ENCODE measurements at regions not wholly inside any gene's neighbourhood (a gene's known extent, or its start where the extent isn't known, plus 50 kb on each side); places are given as distances from the start of the nearest gene placed in this dataset.

GRCh38 chr21:28523367-28523766 is 469.3 kb downstream of the LTN1 start:
- intact Hi-C loops (cut with micrococcal nuclease), result no loop called here
- H3K4me2 ChIP-seq (replicated peaks; ENCODE audit: extremely low read depth, low read length, poor library complexity, severe bottlenecking), result no peak overlapping the region
- no peaks in the 10 kb centered on the region for H3K36me3 ChIP-seq (replicated peaks in 1 of 2; ENCODE audit: control insufficient read depth in 1 of 2, insufficient read depth in 2 of 2, low read length in 2 of 2)
- peaks cover 5 to 9% of the 10 kb centered on the region in 2 donors for H3K4me1 ChIP-seq (ENCODE audit: control insufficient read depth in 1 of 2, insufficient read depth in 2 of 2, low read length in 2 of 2)
- H3K9me3 ChIP-seq (replicated peaks in 1 of 2; ENCODE audit: control insufficient read depth in 1 of 2, insufficient read depth in 1 of 2, low read length in 2 of 2), result no peaks in the 10 kb centered on the region
- H2AFZ ChIP-seq (ENCODE audit: insufficient read depth, low read depth, low read length, poor library complexity, severe bottlenecking), result no peak overlapping the region
- H3K4me3 Mint-ChIP-seq, result no peak overlapping the region
- no peak overlapping the region for H3K9ac ChIP-seq (ENCODE audit: insufficient read depth, low read length, poor library complexity, severe bottlenecking)
- DNase-seq, result no peak
- no peak overlapping the region for H3K27ac ChIP-seq (ENCODE audit: low read depth in 1 of 2, low read length in 2 of 2)
- no peaks in the 10 kb centered on the region for H3K27me3 ChIP-seq (ENCODE audit: control insufficient read depth in 2 of 2, insufficient read depth in 2 of 2, low read length in 2 of 2)
- H3K27ac Mint-ChIP-seq, result no peak overlapping the region
- TF ChIP-seq, protein P1, sequence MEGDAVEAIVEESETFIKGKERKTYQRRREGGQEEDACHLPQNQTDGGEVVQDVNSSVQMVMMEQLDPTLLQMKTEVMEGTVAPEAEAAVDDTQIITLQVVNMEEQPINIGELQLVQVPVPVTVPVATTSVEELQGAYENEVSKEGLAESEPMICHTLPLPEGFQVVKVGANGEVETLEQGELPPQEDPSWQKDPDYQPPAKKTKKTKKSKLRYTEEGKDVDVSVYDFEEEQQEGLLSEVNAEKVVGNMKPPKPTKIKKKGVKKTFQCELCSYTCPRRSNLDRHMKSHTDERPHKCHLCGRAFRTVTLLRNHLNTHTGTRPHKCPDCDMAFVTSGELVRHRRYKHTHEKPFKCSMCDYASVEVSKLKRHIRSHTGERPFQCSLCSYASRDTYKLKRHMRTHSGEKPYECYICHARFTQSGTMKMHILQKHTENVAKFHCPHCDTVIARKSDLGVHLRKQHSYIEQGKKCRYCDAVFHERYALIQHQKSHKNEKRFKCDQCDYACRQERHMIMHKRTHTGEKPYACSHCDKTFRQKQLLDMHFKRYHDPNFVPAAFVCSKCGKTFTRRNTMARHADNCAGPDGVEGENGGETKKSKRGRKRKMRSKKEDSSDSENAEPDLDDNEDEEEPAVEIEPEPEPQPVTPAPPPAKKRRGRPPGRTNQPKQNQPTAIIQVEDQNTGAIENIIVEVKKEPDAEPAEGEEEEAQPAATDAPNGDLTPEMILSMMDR (IDR thresholded peaks at IDR 0.05), result no peak
- no peaks in the 10 kb centered on the region for H3K36me3 Mint-ChIP-seq
- H4K20me1 ChIP-seq (ENCODE audit: insufficient read depth, low read length), result no peaks in the 10 kb centered on the region
- H3K4me1 Mint-ChIP-seq, result peaks cover 9% of the 10 kb centered on the region
- no peaks in the 10 kb centered on the region for H3K79me2 ChIP-seq (ENCODE audit: insufficient read depth, low read length)
- H3K27me3 Mint-ChIP-seq (ENCODE audit: low read depth in 3 of 3), result no peaks in the 10 kb centered on the region
- H3K9me3 Mint-ChIP-seq, result peaks cover 0 to 2% (median 0%) of the 10 kb centered on the region in 7 donors
- no CpG with 5 or more reads among the region's 2 CpGs for WGBS (ENCODE audit: insufficient coverage)
- H3K4me3 ChIP-seq (replicated peaks in 1 of 3; ENCODE audit: low read depth in 2 of 3, low read length in 3 of 3), result no peak overlapping the region

DNA sequence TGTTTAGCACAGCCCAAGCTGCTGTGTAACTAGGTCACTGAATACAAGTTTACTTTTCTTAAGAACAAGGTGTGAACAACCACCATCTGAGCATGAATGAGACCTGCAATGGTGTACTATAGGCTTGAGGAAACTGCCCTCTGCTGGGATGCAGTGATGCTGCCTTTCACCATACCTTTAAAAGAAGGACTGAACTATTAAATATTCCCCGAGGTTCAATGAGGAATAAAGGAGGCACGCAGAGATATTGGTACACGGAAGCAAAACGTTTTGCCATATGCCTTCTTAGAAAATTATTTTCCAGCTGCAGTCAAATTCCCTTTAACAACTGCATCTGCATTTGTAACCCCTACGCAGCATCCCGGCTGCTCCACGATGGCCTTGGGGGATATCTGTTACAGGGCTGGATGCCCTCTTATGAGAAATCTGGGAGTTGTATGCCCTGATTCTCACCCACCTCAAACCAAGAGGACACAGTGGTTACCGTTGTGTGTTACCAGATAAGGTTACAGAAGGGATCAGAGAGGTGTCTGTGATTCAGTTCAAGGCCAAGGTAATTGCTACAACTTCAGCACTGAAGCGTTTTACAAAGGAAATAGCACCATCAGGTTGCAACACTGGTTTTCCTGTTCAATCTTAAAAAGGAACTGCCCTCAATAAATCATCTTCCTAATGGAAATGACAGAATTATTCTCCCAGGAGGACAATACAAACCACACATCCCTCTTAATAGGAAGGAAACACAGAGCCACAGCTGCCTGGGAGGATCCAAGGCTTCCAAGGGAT is 470.5 kb downstream of the LTN1 start:
- no peak overlapping the region for H2AFZ ChIP-seq (ENCODE audit: insufficient read depth, low read depth, low read length, poor library complexity, severe bottlenecking)
- H3K9me3 ChIP-seq (replicated peaks in 1 of 2; ENCODE audit: control insufficient read depth in 1 of 2, insufficient read depth in 1 of 2, low read length in 2 of 2), result no peaks in the 10 kb centered on the region
- Mint-ChIP-seq H3K27me3 (ENCODE audit: low read depth in 3 of 3) (no peaks in the 10 kb centered on the region), H3K4me1 (peaks cover 9% of the 10 kb centered on the region), H3K27ac (no peak overlapping the region), H3K9me3 (peaks cover 0 to 2% (median 0%) of the 10 kb centered on the region in 7 donors), H3K36me3 (no peaks in the 10 kb centered on the region), H3K4me3 (no peak overlapping the region)
- no peak overlapping the region for H3K9ac ChIP-seq (ENCODE audit: insufficient read depth, low read length, poor library complexity, severe bottlenecking)
- H3K4me2 ChIP-seq (replicated peaks; ENCODE audit: extremely low read depth, low read length, poor library complexity, severe bottlenecking), result no peak overlapping the region
- DNase-seq, result no peak
- WGBS (ENCODE audit: insufficient coverage), result 0% methylated on average over 1 of the region's 9 CpGs
- no peak overlapping the region for H3K4me3 ChIP-seq (replicated peaks in 1 of 3; ENCODE audit: low read depth in 2 of 3, low read length in 3 of 3)
- H3K79me2 ChIP-seq (ENCODE audit: insufficient read depth, low read length), result no peaks in the 10 kb centered on the region
- intact Hi-C loops (cut with micrococcal nuclease), result no loop called here
- TF ChIP-seq, protein P1 (IDR thresholded peaks at IDR 0.05), result no peak
- H3K27ac ChIP-seq (ENCODE audit: low read depth in 1 of 2, low read length in 2 of 2), result no peak overlapping the region
- peaks cover 5 to 9% of the 10 kb centered on the region in 2 donors for H3K4me1 ChIP-seq (ENCODE audit: control insufficient read depth in 1 of 2, insufficient read depth in 2 of 2, low read length in 2 of 2)
- H3K27me3 ChIP-seq (ENCODE audit: control insufficient read depth in 2 of 2, insufficient read depth in 2 of 2, low read length in 2 of 2), result no peaks in the 10 kb centered on the region
- H3K36me3 ChIP-seq (replicated peaks in 1 of 2; ENCODE audit: control insufficient read depth in 1 of 2, insufficient read depth in 2 of 2, low read length in 2 of 2), result no peaks in the 10 kb centered on the region
- no peaks in the 10 kb centered on the region for H4K20me1 ChIP-seq (ENCODE audit: insufficient read depth, low read length)
